CD4-positive, CD25-positive, alpha-beta regulatory T cell (primary cell): ENCODE measurements at regions not wholly inside any gene's neighbourhood (a gene's known extent, or its start where the extent isn't known, plus 50 kb on each side); places are given as distances from the start of the nearest gene placed in this dataset.
"Not testable (repeated sequence)": the region's sequence is repeated elsewhere in the genome, so short reads cannot be mapped to it uniquely, and the experiment has no call there.

Experiments
- ATAC-seq, 2 donors: fragments of 150-1000 bp; cut with Tn5 transposase; one replicate each; pipeline ENCODE4 v1.10.0; 2021; ENCODE audit warnings: low read depth in 2 of 2, moderate number of reproducible peaks in 2 of 2, moderate library complexity in 1 of 2
- DNase-seq, 3 donors: peaks; one replicate each; pipeline versions ENCODE4 v3.0.0 to v3.0.0-alpha.2; 2012 to 2022; ENCODE audit warnings: mixed read lengths in 1 of 3
- H3K27ac ChIP-seq: one replicate; pipeline ENCODE4 v1.7.0; 2013; ENCODE audit warnings: mild to moderate bottlenecking, low read length; ENCODE audit not compliant: insufficient read depth, poor library complexity, severe bottlenecking
- H3K27me3 ChIP-seq: one replicate; pipeline ENCODE4 v1.7.0; 2013; ENCODE audit warnings: low read length; ENCODE audit not compliant: control insufficient read depth, insufficient read depth
- H3K36me3 ChIP-seq: one replicate; pipeline ENCODE4 v1.7.0; 2013; ENCODE audit warnings: mild to moderate bottlenecking, low read length, moderate library complexity; ENCODE audit not compliant: control insufficient read depth, insufficient read depth
- H3K4me1 ChIP-seq: 2 replicates; pipeline ENCODE4 v1.7.0; 2013; ENCODE audit warnings: mild to moderate bottlenecking, low read length; ENCODE audit not compliant: insufficient read depth, control insufficient read depth, poor library complexity, severe bottlenecking
- H3K4me3 ChIP-seq: one replicate; pipeline ENCODE4 v1.7.0; 2013; ENCODE audit warnings: low read depth, mild to moderate bottlenecking, low read length, moderate library complexity
- H3K9me3 ChIP-seq, 2 experiments: 1 replicate in 1 of 2; 2 replicates in 1 of 2; pipeline ENCODE4 v1.7.0; 2013; ENCODE audit warnings: low read length in 2 of 2, mild to moderate bottlenecking in 1 of 2, moderate library complexity in 1 of 2; ENCODE audit not compliant: control insufficient read depth in 2 of 2
- H3K27ac Mint-ChIP-seq, 3 donors: one replicate each; pipeline ENCODE4 v1.8.0; 2020 to 2022; ENCODE audit warnings: mild to moderate bottlenecking in 3 of 3, mixed read lengths in 3 of 3, moderate library complexity in 2 of 3
- H3K27me3 Mint-ChIP-seq: one replicate; pipeline ENCODE4 v1.8.0; 2022; ENCODE audit warnings: mild to moderate bottlenecking, mixed read lengths
- H3K36me3 Mint-ChIP-seq: one replicate; pipeline ENCODE4 v1.8.0; 2020; ENCODE audit warnings: mixed read lengths
- H3K4me1 Mint-ChIP-seq, 4 donors: one replicate each; pipeline ENCODE4 v1.8.0; 2020 to 2022; ENCODE audit warnings: mixed read lengths in 4 of 4, mild to moderate bottlenecking in 1 of 4
- H3K4me3 Mint-ChIP-seq, 4 donors: one replicate each; pipeline ENCODE4 v1.8.0; 2020 to 2022; ENCODE audit warnings: mild to moderate bottlenecking in 4 of 4, mixed read lengths in 4 of 4, moderate library complexity in 3 of 4
- H3K9me3 Mint-ChIP-seq, 7 donors: one replicate each; pipeline ENCODE4 v1.8.0; 2020 to 2022; ENCODE audit warnings: mixed read lengths in 7 of 7, mild to moderate bottlenecking in 3 of 7, moderate library complexity in 2 of 7

GRCh38 chr4:170491981-170492380 lies 402.2 kb upstream of the AADAT start:
- Histone ChIP-seq H3K27me3 (no peaks in the 10 kb centered on the region), H3K4me3 (no peak overlapping the region), H3K4me1 (no peaks in the 10 kb centered on the region), H3K36me3 (no peaks in the 10 kb centered on the region), H3K9me3 (no peaks in the 10 kb centered on the region), H3K27ac (no peak overlapping the region)
- Mint-ChIP-seq H3K4me3 (no peak overlapping the region), H3K9me3 (peaks cover under 1 to 8% (median 2%) of the 10 kb centered on the region in 7 donors), H3K27me3 (no peaks in the 10 kb centered on the region), H3K27ac (no peak overlapping the region), H3K36me3 (no peaks in the 10 kb centered on the region), H3K4me1 (no peaks in the 10 kb centered on the region)
- DNase-seq: no peak
- no peak for ATAC-seq

GRCh38 chr4:170476351-170476750 lies 386.6 kb upstream of the AADAT start:
- no peaks in the 10 kb centered on the region for H3K27me3 ChIP-seq
- no peak overlapping the region for H3K4me3 ChIP-seq
- H3K4me1 ChIP-seq: no peaks in the 10 kb centered on the region
- Mint-ChIP-seq H3K4me1 (no peaks in the 10 kb centered on the region), H3K36me3 (no peaks in the 10 kb centered on the region), H3K27me3 (no peaks in the 10 kb centered on the region), H3K27ac (no peak overlapping the region), H3K4me3 (no peak overlapping the region), H3K9me3 (peaks cover 2 to 8% (median 4%) of the 10 kb centered on the region in 7 donors)
- DNase-seq: no peak
- H3K36me3 ChIP-seq: no peaks in the 10 kb centered on the region
- no peak for ATAC-seq
- H3K27ac ChIP-seq: no peak overlapping the region
- H3K9me3 ChIP-seq: no peaks in the 10 kb centered on the region

- no peaks in the 10 kb centered on the region for H3K36me3 Mint-ChIP-seq
- Histone ChIP-seq H3K4me1 (no peaks in the 10 kb centered on the region), H3K27ac (no peak overlapping the region), H3K27me3 (no peaks in the 10 kb centered on the region), H3K9me3 (no peaks in the 10 kb centered on the region), H3K36me3 (no peaks in the 10 kb centered on the region), H3K4me3 (no peak overlapping the region)
- H3K4me1 Mint-ChIP-seq: no peaks in the 10 kb centered on the region
- peaks cover 0 to 20% (median 4%) of the 10 kb centered on the region in 7 donors for H3K9me3 Mint-ChIP-seq
- H3K27me3 Mint-ChIP-seq: no peaks in the 10 kb centered on the region
- DNase-seq (no peak), ATAC-seq (no peak)
- H3K4me3 Mint-ChIP-seq: no peak overlapping the region
- no peak overlapping the region for H3K27ac Mint-ChIP-seq
Observed at GRCh38 chr4:170465429-170465828, 375.7 kb upstream of the AADAT start.

- no peak overlapping the region for H3K27ac ChIP-seq
- no peaks in the 10 kb centered on the region for H3K36me3 ChIP-seq
- no peak overlapping the region for H3K4me3 Mint-ChIP-seq
- DNase-seq: no peak
- no peak for ATAC-seq
- H3K4me3 ChIP-seq: no peak overlapping the region
- H3K9me3 ChIP-seq: no peaks in the 10 kb centered on the region
- H3K27me3 Mint-ChIP-seq: no peaks in the 10 kb centered on the region
- no peaks in the 10 kb centered on the region for H3K4me1 ChIP-seq
- no peaks in the 10 kb centered on the region for H3K27me3 ChIP-seq
- no peak overlapping the region for H3K27ac Mint-ChIP-seq
- H3K36me3 Mint-ChIP-seq: no peaks in the 10 kb centered on the region
- H3K4me1 Mint-ChIP-seq: no peaks in the 10 kb centered on the region
- H3K9me3 Mint-ChIP-seq: peaks cover 0 to 17% (median 4%) of the 10 kb centered on the region in 7 donors
Observed at GRCh38 chr4:170464614-170465197, 374.9 kb upstream of the AADAT start.

GRCh38 chr4:170446782-170447181 lies 357.0 kb upstream of the AADAT start:
- Mint-ChIP-seq H3K9me3 (peaks cover 0 to 16% (median 5%) of the 10 kb centered on the region in 7 donors), H3K4me3 (no peak overlapping the region), H3K4me1 (no peaks in the 10 kb centered on the region), H3K36me3 (no peaks in the 10 kb centered on the region), H3K27ac (no peak overlapping the region), H3K27me3 (no peaks in the 10 kb centered on the region)
- H3K27ac ChIP-seq: no peak overlapping the region
- H3K36me3 ChIP-seq: no peaks in the 10 kb centered on the region
- no peak for DNase-seq
- ATAC-seq: no peak
- H3K27me3 ChIP-seq: no peaks in the 10 kb centered on the region
- no peaks in the 10 kb centered on the region for H3K9me3 ChIP-seq
- no peaks in the 10 kb centered on the region for H3K4me1 ChIP-seq
- H3K4me3 ChIP-seq: no peak overlapping the region

- H3K9me3 ChIP-seq, DNase-seq, H3K36me3 Mint-ChIP-seq, H3K27me3 Mint-ChIP-seq, H3K27ac ChIP-seq, H3K4me1 ChIP-seq, H3K4me3 ChIP-seq, H3K36me3 ChIP-seq, H3K27me3 ChIP-seq, H3K27ac Mint-ChIP-seq, ATAC-seq, H3K4me1 Mint-ChIP-seq, H3K4me3 Mint-ChIP-seq: not testable (repeated sequence)
- peaks cover 0 to 13% (median 4%) of the 10 kb centered on the region in 7 donors for H3K9me3 Mint-ChIP-seq
Observed at GRCh38 chr4:170441146-170441545, 351.4 kb upstream of the AADAT start.

- Mint-ChIP-seq H3K9me3 (peaks cover 0 to 9% (median 5%) of the 10 kb centered on the region in 7 donors), H3K27ac (no peak overlapping the region), H3K27me3 (no peaks in the 10 kb centered on the region), H3K36me3 (no peaks in the 10 kb centered on the region), H3K4me1 (no peaks in the 10 kb centered on the region), H3K4me3 (no peak overlapping the region)
- no peak overlapping the region for H3K27ac ChIP-seq
- no peaks in the 10 kb centered on the region for H3K27me3 ChIP-seq
- no peak for DNase-seq
- no peaks in the 10 kb centered on the region for H3K9me3 ChIP-seq
- no peaks in the 10 kb centered on the region for H3K36me3 ChIP-seq
- no peak for ATAC-seq
- no peak overlapping the region for H3K4me3 ChIP-seq
- H3K4me1 ChIP-seq: no peaks in the 10 kb centered on the region
Observed at GRCh38 chr4:170428929-170429328, 339.2 kb upstream of the AADAT start.

GRCh38 chr4:170425521-170426143 lies 335.9 kb upstream of the AADAT start:
- Mint-ChIP-seq H3K27ac (no peak overlapping the region), H3K36me3 (no peaks in the 10 kb centered on the region), H3K4me1 (no peaks in the 10 kb centered on the region), H3K4me3 (no peak overlapping the region), H3K9me3 (peaks cover 0 to 11% (median 3%) of the 10 kb centered on the region in 7 donors), H3K27me3 (no peaks in the 10 kb centered on the region)
- H3K4me1 ChIP-seq: no peaks in the 10 kb centered on the region
- ATAC-seq (no peak), DNase-seq (no peak)
- H3K27ac ChIP-seq: no peak overlapping the region
- H3K36me3 ChIP-seq: no peaks in the 10 kb centered on the region
- H3K9me3 ChIP-seq: no peaks in the 10 kb centered on the region
- H3K27me3 ChIP-seq: no peaks in the 10 kb centered on the region
- H3K4me3 ChIP-seq: no peak overlapping the region
